ENCODE measurements at regions not wholly inside any gene's neighbourhood (a gene's known extent, or its start where the extent isn't known, plus 50 kb on each side); places are given as distances from the start of the nearest gene placed in this dataset.
"Not testable (repeated sequence)": the region's sequence is repeated elsewhere in the genome, so short reads cannot be mapped to it uniquely, and the experiment has no call there.

DNA sequence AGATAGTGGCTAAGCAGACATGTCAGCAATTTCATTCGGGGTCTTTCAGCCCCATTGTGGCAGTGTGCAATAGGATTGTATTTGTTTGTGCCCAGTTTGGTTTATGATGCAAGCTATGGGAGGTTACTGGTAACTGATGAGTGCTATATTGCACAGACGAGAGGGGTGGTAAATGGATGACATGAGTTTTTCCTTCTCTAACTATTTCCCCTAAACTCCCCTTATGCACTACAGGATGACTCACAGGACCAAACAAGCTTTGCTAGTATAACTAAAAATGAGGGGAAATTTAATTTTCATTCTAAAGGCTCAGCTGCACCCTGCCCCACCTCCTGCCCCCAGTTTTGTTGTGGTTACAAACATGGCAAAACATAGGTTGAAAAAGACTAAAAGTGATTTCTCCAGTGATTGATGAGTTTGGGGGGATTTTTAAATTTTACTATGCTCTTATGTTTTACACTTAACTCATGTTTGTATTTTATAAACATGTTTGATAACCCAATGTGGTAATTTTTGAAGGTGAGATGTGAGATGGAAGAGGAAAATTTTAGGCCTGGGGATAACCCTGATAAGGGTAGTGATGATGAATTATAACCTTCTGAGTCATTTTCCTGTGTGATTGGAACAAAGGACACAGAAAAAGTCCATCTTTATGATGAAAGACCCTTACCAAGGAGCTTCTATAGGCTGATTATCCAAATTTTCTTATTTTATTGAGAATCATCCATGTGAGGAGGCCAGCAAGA lies 60.8 kb upstream of the NAMPT start:
- peak; percentile 9 to 35 for DNase-seq (ENCODE audit: low read depth in 2 of 2)

DNA sequence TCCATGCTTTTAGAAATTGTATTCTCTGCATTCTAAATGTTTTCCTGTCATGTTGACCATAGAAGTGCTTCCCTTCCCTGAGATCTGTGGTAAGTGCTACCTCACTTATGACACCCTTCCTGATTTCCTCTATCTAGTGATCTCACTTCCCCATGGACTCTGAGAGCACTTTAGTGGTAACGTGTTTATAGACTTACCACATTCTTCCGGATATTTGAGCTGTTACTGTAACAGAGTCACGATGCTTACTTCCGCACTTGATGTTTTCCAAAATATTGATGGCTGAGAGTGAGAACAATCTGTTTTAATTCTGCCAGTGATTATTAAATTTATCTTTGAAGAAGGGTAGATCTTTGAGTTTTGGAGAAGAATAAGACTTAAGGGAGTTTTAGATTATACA lies 60.1 kb upstream of the NAMPT start:
- DNase-seq (ENCODE audit: low read depth in 2 of 2): no peak

DNA sequence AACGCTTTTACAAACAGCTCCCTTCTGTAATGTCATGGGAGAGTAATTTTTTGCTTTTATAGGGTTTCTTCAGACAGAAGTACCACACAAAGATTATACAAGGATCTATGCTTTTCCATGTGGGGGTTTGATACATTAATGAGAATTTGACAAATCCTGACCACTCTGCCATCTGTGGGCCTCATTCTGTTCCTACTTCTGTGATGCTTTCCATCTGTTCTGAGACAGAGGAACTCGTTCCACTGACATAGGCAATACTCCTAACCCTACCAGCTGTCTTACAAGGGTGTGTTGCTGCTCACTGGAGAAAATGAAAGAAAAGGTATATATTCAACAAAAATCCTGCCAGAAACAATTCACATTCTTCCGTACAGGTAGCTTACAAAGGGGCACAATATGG lies 59.4 kb upstream of the NAMPT start:
- no peak for DNase-seq (ENCODE audit: low read depth in 2 of 2)

GRCh38 chr7:106342049-106342448 lies 57.3 kb upstream of the NAMPT start:
- DNase-seq (ENCODE audit: low read depth in 2 of 2): not testable (repeated sequence)

- not testable (repeated sequence) for DNase-seq (ENCODE audit: low read depth in 2 of 2)
Measured at GRCh38 chr7:106340247-106340596, 55.4 kb upstream of the NAMPT start.

- DNase-seq (ENCODE audit: low read depth in 2 of 2): no peak
Measured at GRCh38 chr7:106339513-106340246, 54.9 kb upstream of the NAMPT start.

DNA sequence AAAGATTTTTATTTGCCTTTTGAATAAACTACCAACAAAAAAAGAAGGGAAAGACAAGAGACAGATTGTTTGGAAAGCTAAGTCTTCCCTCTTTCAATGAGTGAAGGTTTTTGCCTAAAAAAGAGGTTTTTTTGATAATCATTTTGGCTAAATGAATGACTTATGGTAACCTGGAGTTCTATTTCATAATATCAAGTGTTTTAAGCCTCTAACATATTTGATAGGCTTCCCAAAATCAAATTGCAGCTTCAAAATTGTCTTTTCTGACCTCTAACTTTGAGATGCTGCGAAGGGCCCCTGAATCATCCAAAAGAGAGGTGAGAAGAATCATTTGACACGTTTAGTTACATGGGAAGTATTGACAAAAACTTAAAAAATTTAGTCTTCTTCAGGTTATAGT lies 53.0 kb upstream of the NAMPT start:
- no peak for DNase-seq (ENCODE audit: low read depth in 2 of 2)

GRCh38 chr7:106335814-106336213 lies 51.0 kb upstream of the NAMPT start:
- no peak for DNase-seq (ENCODE audit: low read depth in 2 of 2)

Measured in stimulated activated CD4-positive, alpha-beta T cell treated with anti-CD3 and anti-CD28 coated beads, Interleukin-1b, Interleukin-23, amount 100 ng/mL, for 4 hours (primary cell).